ENCODE measurements at regions not wholly inside any gene's neighbourhood (a gene's known extent, or its start where the extent isn't known, plus 50 kb on each side); places are given as distances from the start of the nearest gene placed in this dataset.
"Not testable (repeated sequence)": the region's sequence is repeated elsewhere in the genome, so short reads cannot be mapped to it uniquely, and the experiment has no call there.

- no peak for DNase-seq (ENCODE audit: low spot score)
Measured at GRCh38 chr22:27312966-27313855, 488.3 kb downstream of the MN1 start.

- no peak for DNase-seq (ENCODE audit: low spot score)
Measured at GRCh38 chr22:27314276-27314807, 487.2 kb downstream of the MN1 start.

- no peak for DNase-seq (ENCODE audit: low spot score)
Measured at GRCh38 chr22:27315833-27316232, 485.7 kb downstream of the MN1 start.

GRCh38 chr22:27317096-27317495, 484.5 kb downstream of the MN1 start:
- DNase-seq (ENCODE audit: low spot score) = no peak

- no peak for DNase-seq (ENCODE audit: low spot score)
Measured at GRCh38 chr22:27317971-27318428, 483.6 kb downstream of the MN1 start.

- no peak for DNase-seq (ENCODE audit: low spot score)
Measured at GRCh38 chr22:27318516-27318915, 483.0 kb downstream of the MN1 start.

GRCh38 chr22:27323661-27324060, 477.9 kb downstream of the MN1 start:
- no peak for DNase-seq (ENCODE audit: low spot score)

- not testable (repeated sequence) for DNase-seq (ENCODE audit: low spot score)
Measured at GRCh38 chr22:27324908-27325307, 476.6 kb downstream of the MN1 start.

- DNase-seq (ENCODE audit: low spot score) = no peak
Measured at GRCh38 chr22:27327497-27327896, 474.1 kb downstream of the MN1 start.

GRCh38 chr22:27327981-27328721, 473.4 kb downstream of the MN1 start:
- no peak for DNase-seq (ENCODE audit: low spot score)

- no peak for DNase-seq (ENCODE audit: low spot score)
Measured at GRCh38 chr22:27329131-27329850, 472.3 kb downstream of the MN1 start.

- DNase-seq (ENCODE audit: low spot score) = no peak
Measured at GRCh38 chr22:27329966-27330645, 471.4 kb downstream of the MN1 start.

GRCh38 chr22:27331526-27332281, 469.9 kb downstream of the MN1 start:
- no peak for DNase-seq (ENCODE audit: low spot score)

GRCh38 chr22:27335102-27335660, 466.4 kb downstream of the MN1 start:
- DNase-seq (ENCODE audit: low spot score) = no peak

- no peak for DNase-seq (ENCODE audit: low spot score)
Measured at GRCh38 chr22:27336151-27337090, 465.1 kb downstream of the MN1 start.

- no peak for DNase-seq (ENCODE audit: low spot score)
Measured at GRCh38 chr22:27337676-27338075, 463.9 kb downstream of the MN1 start.

GRCh38 chr22:27340047-27340446, 461.5 kb downstream of the MN1 start:
- no peak for DNase-seq (ENCODE audit: low spot score)

- DNase-seq (ENCODE audit: low spot score) = no peak
Measured at GRCh38 chr22:27344546-27344945, 457.0 kb downstream of the MN1 start.

- no peak for DNase-seq (ENCODE audit: low spot score)
Measured at GRCh38 chr22:27345691-27346090, 455.9 kb downstream of the MN1 start.

Measured in hematopoietic multipotent progenitor cell treated with erythropoietin and hydrocortisone succinate and interleukin-3 and kit ligand, for 15 days (in vitro differentiated cells).